H1 (cell line): ENCODE measurements at regions not wholly inside any gene's neighbourhood (a gene's known extent, or its start where the extent isn't known, plus 50 kb on each side); places are given as distances from the start of the nearest gene placed in this dataset.

Source experiments
- ATF3 ChIP-seq: IDR thresholded peaks from 2 replicates; pipeline ENCODE4 v1.6.1; 2011; ENCODE audit warnings: low read depth, mild to moderate bottlenecking, low read length; ENCODE audit not compliant: insufficient read depth
- CEBPB ChIP-seq: IDR thresholded peaks from 2 replicates; pipeline ENCODE4 v1.6.1; 2012; ENCODE audit warnings: low read depth, low read length
- CHD2 ChIP-seq: IDR thresholded peaks from 2 replicates; pipeline ENCODE4 v1.6.1; 2012; ENCODE audit warnings: low read length, improper control_type of control experiment
- EZH2 ChIP-seq: fragments of 200-600 bp; sonication (generic); IDR thresholded peaks from 2 replicates; pipeline ENCODE4 v1.7.1; 2012; ENCODE audit warnings: low read depth, mild to moderate bottlenecking, moderate library complexity, low read length, inconsistent platforms; ENCODE audit not compliant: severe bottlenecking
- JUN ChIP-seq: IDR thresholded peaks from 2 replicates; pipeline ENCODE4 v1.6.1; 2011; ENCODE audit warnings: low read depth, mild to moderate bottlenecking, improper control_type of control experiment, low read length
- JUND ChIP-seq: IDR thresholded peaks from 2 replicates; pipeline ENCODE4 v1.6.1; 2011; ENCODE audit warnings: mild to moderate bottlenecking, improper control_type of control experiment, low read length
- MAX ChIP-seq: IDR thresholded peaks from 2 replicates; pipeline ENCODE4 v1.6.1; 2012; ENCODE audit warnings: inconsistent platforms
- PHF8 ChIP-seq: fragments of 200-600 bp; sonication (generic); conservative IDR thresholded peaks from 2 replicates; pipeline ENCODE4 v1.7.1; 2012; ENCODE audit warnings: low read depth, mild to moderate bottlenecking, inconsistent platforms, low read length, moderate library complexity
- POLR2A ChIP-seq, 2 experiments: IDR thresholded peaks; 1 replicate in 1 of 2; 2 replicates in 1 of 2; pipeline ENCODE4 v1.6.1; 2011; ENCODE audit warnings: low read depth in 2 of 2, low read length in 2 of 2, mild to moderate bottlenecking in 2 of 2; ENCODE audit errors: control extremely low read depth in 1 of 2
- POLR2AphosphoS5 ChIP-seq: IDR thresholded peaks from 2 replicates; pipeline ENCODE4 v1.6.1; 2011; ENCODE audit warnings: low read depth, low read length
- RXRA ChIP-seq: IDR thresholded peaks from 2 replicates; pipeline ENCODE4 v1.6.1; 2011; ENCODE audit warnings: low read depth, mild to moderate bottlenecking, low read length, moderate library complexity; ENCODE audit not compliant: insufficient read depth
- SRF ChIP-seq: IDR thresholded peaks from 2 replicates; pipeline ENCODE4 v1.6.1; 2011; ENCODE audit warnings: mild to moderate bottlenecking, low read depth, low read length, moderate library complexity

- TF ChIP-seq MAX, result no peak
- 0 out of 2 replicates have a peak, but pooled peaks have one; percentile 4 for TF ChIP-seq CEBPB
- no peak for TF ChIP-seq PHF8
- no peak for TF ChIP-seq POLR2A (IDR thresholded peaks at IDR 0.05; ENCODE audit: control extremely low read depth in 1 of 2, low read depth in 2 of 2, low read length in 2 of 2)
- TF ChIP-seq EZH2, result no peak
- TF ChIP-seq SRF, result no peak
- no peak for TF ChIP-seq POLR2AphosphoS5
- TF ChIP-seq JUND, result no peak
- no peak for TF ChIP-seq RXRA
- TF ChIP-seq JUN, result no peak
- TF ChIP-seq ATF3, result no peak
- TF ChIP-seq CHD2, result no peak
These were observed 284.3 kb downstream of the NUP35 start for GRCh38 chr2:183408562-183408961.
